BE2C (cell line): ENCODE measurements at regions not wholly inside any gene's neighbourhood (a gene's known extent, or its start where the extent isn't known, plus 50 kb on each side); places are given as distances from the start of the nearest gene placed in this dataset.
"Not testable (repeated sequence)": the region's sequence is repeated elsewhere in the genome, so short reads cannot be mapped to it uniquely, and the experiment has no call there.

ENCODE experiments used
- DNase-seq: peaks from one replicate; pipeline ENCODE4 v3.0.0-alpha.2; 2020
- H3K27me3 ChIP-seq: fragments of 250-450 bp; sonication (Bioruptor Pico); 2 replicates; pipeline ENCODE4 v1.5.1; 2020; ENCODE audit warnings: mild to moderate bottlenecking
- H3K36me3 ChIP-seq: fragments of 250-450 bp; sonication (Bioruptor Pico); 2 replicates; pipeline ENCODE4 v1.5.1; 2020; ENCODE audit warnings: mild to moderate bottlenecking
- H3K4me1 ChIP-seq: fragments of 250-450 bp; sonication (Bioruptor Pico); 2 replicates; pipeline ENCODE4 v1.5.1; 2020
- H3K4me3 ChIP-seq: 2 replicates; pipeline ENCODE4 v1.5.1; 2011; ENCODE audit warnings: low read depth, low read length
- H3K9me3 ChIP-seq: fragments of 250-450 bp; sonication (Bioruptor Pico); 2 replicates; pipeline ENCODE4 v1.5.1; 2020
- CTCF ChIP-seq: IDR thresholded peaks from 2 replicates; pipeline ENCODE4 v1.5.1; 2012; ENCODE audit warnings: mild to moderate bottlenecking, low read depth, low read length

- Histone ChIP-seq H3K36me3 (no peaks in the 10 kb centered on the region), H3K4me1 (no peaks in the 10 kb centered on the region), H3K9me3 (no peaks in the 10 kb centered on the region), H3K4me3 (no peak overlapping the region), H3K27me3 (no peaks in the 10 kb centered on the region)
- DNase-seq = no peak
- no peak for TF ChIP-seq CTCF
Observed at GRCh38 chr22:47304854-47305253, 542.4 kb downstream of the TBC1D22A start.

GRCh38 chr22:47304191-47304831 is 541.9 kb downstream of the TBC1D22A start:
- no peak for DNase-seq
- H3K9me3 ChIP-seq = no peaks in the 10 kb centered on the region
- H3K36me3 ChIP-seq = no peaks in the 10 kb centered on the region
- no peaks in the 10 kb centered on the region for H3K4me1 ChIP-seq
- no peaks in the 10 kb centered on the region for H3K27me3 ChIP-seq
- H3K4me3 ChIP-seq = no peak overlapping the region
- TF ChIP-seq CTCF = no peak

GRCh38 chr22:47303161-47303890 is 540.9 kb downstream of the TBC1D22A start:
- no peaks in the 10 kb centered on the region for H3K9me3 ChIP-seq
- TF ChIP-seq CTCF = no peak

GRCh38 chr22:47302587-47302986 is 540.1 kb downstream of the TBC1D22A start:
- H3K4me1 ChIP-seq = not testable (repeated sequence)

More at GRCh38 chr22:47303161-47303890, 540.9 kb downstream of the TBC1D22A start:
- DNase-seq = no peak
- Histone ChIP-seq H3K27me3 (no peaks in the 10 kb centered on the region), H3K4me1 (no peaks in the 10 kb centered on the region), H3K4me3 (no peak overlapping the region), H3K36me3 (no peaks in the 10 kb centered on the region)

GRCh38 chr22:47301820-47302475 is 539.5 kb downstream of the TBC1D22A start:
- DNase-seq = no peak
- Histone ChIP-seq H3K36me3 (no peaks in the 10 kb centered on the region), H3K4me1 (no peaks in the 10 kb centered on the region), H3K9me3 (no peaks in the 10 kb centered on the region), H3K4me3 (no peak overlapping the region), H3K27me3 (no peaks in the 10 kb centered on the region)
- TF ChIP-seq CTCF = no peak

More at GRCh38 chr22:47302587-47302986, 540.1 kb downstream of the TBC1D22A start:
- not testable (repeated sequence) for DNase-seq, H3K27me3 ChIP-seq, H3K36me3 ChIP-seq, H3K9me3 ChIP-seq, H3K4me3 ChIP-seq

GRCh38 chr22:47300698-47301405 is 538.4 kb downstream of the TBC1D22A start:
- Histone ChIP-seq H3K36me3 (no peaks in the 10 kb centered on the region), H3K4me3 (no peak overlapping the region), H3K9me3 (no peaks in the 10 kb centered on the region), H3K27me3 (no peaks in the 10 kb centered on the region), H3K4me1 (no peaks in the 10 kb centered on the region)
- no peak for DNase-seq
- TF ChIP-seq CTCF = no peak
